GM19463 (cell line): ENCODE measurements at regions not wholly inside any gene's neighbourhood (a gene's known extent, or its start where the extent isn't known, plus 50 kb on each side); places are given as distances from the start of the nearest gene placed in this dataset.

ENCODE experiments used
- ATAC-seq: cut with Tn5 transposase; IDR thresholded peaks from one replicate; pipeline ENCODE4 v1.9.1; 2021; ENCODE audit warnings: mild to moderate bottlenecking, moderate library complexity; ENCODE audit not compliant: unreplicated experiment

- no peak for ATAC-seq
Observed at GRCh38 chr11:29018631-29019030, 910.4 kb downstream of the METTL15 start.

GRCh38 chr11:29017941-29018340, 909.8 kb downstream of the METTL15 start:
- ATAC-seq: no peak

GRCh38 chr11:29012507-29012906, 904.3 kb downstream of the METTL15 start:
- ATAC-seq: no peak

GRCh38 chr11:29009426-29009825, 901.2 kb downstream of the METTL15 start:
- ATAC-seq: no peak

GRCh38 chr11:29008481-29008880, 900.3 kb downstream of the METTL15 start:
- no peak for ATAC-seq

GRCh38 chr11:29006668-29007067, 898.5 kb downstream of the METTL15 start:
- no peak for ATAC-seq

- ATAC-seq: no peak
Observed at GRCh38 chr11:29005401-29005980, 897.3 kb downstream of the METTL15 start.

GRCh38 chr11:29002816-29003215, 894.6 kb downstream of the METTL15 start:
- ATAC-seq: no peak

- ATAC-seq: no peak
Observed at GRCh38 chr11:28999620-29000019, 891.4 kb downstream of the METTL15 start.

GRCh38 chr11:28992996-28993395, 884.8 kb downstream of the METTL15 start:
- ATAC-seq: no peak

GRCh38 chr11:28984231-28984630, 876.0 kb downstream of the METTL15 start:
- no peak for ATAC-seq

- ATAC-seq: no peak
Observed at GRCh38 chr11:28983780-28984179, 875.6 kb downstream of the METTL15 start.

- ATAC-seq: no peak
Observed at GRCh38 chr11:28981381-28981780, 873.2 kb downstream of the METTL15 start.

- ATAC-seq: no peak
Observed at GRCh38 chr11:28976801-28977145, 868.6 kb downstream of the METTL15 start.

- no peak for ATAC-seq
Observed at GRCh38 chr11:28976012-28976800, 868.0 kb downstream of the METTL15 start.

- no peak for ATAC-seq
Observed at GRCh38 chr11:28969832-28970231, 861.6 kb downstream of the METTL15 start.

GRCh38 chr11:28966951-28967350, 858.8 kb downstream of the METTL15 start:
- ATAC-seq: no peak

- no peak for ATAC-seq
Observed at GRCh38 chr11:28965819-28966218, 857.6 kb downstream of the METTL15 start.

- no peak for ATAC-seq
Observed at GRCh38 chr11:28964811-28965210, 856.6 kb downstream of the METTL15 start.

GRCh38 chr11:28963187-28963586, 855.0 kb downstream of the METTL15 start:
- no peak for ATAC-seq

- no peak for ATAC-seq
Observed at GRCh38 chr11:28962502-28962901, 854.3 kb downstream of the METTL15 start.

- ATAC-seq: no peak
Observed at GRCh38 chr11:28961726-28962125, 853.5 kb downstream of the METTL15 start.

GRCh38 chr11:28956446-28956845, 848.3 kb downstream of the METTL15 start:
- no peak for ATAC-seq
